K562 (cell line): ENCODE measurements at regions not wholly inside any gene's neighbourhood (a gene's known extent, or its start where the extent isn't known, plus 50 kb on each side); places are given as distances from the start of the nearest gene placed in this dataset.

Experiments used
- ATAC-seq: fragments of 200-7000 bp; cut with Tn5 transposase; 3 replicates; pipeline ENCODE4 v1.9.1; 2020; ENCODE audit warnings: moderate library complexity
- BruUV-seq: library from RNA; stranded (reverse); fragments of 400-500 nt; replicated peaks from 2 replicates; lab custom pipeline; 2021; lab: Mats Ljungman, UMichigan
- CTCF ChIA-PET: fragments of 300-600 bp; formaldehyde crosslinking; extraction: SDS; loops from one replicate; lab custom pipeline; 2021; ENCODE audit warnings: low intra/inter-chr PET ratio; lab: Yijun Ruan, JAX
- POLR2A ChIA-PET: fragments of 300-600, 350-650 bp; sonication (Branson Sonifier 250); formaldehyde crosslinking; extraction: SDS; loops from one replicate; lab custom pipeline; 2021; ENCODE audit warnings: antibody characterized with exemption, inconsistent platforms; lab: Yijun Ruan, JAX
- DNase-seq, 4 experiments: peaks; one replicate each; pipeline versions ENCODE4 v3.0.0 to v3.0.0-alpha.2; 2011 to 2018; ENCODE audit warnings: low spot score in 3 of 4, mixed read lengths in 3 of 4; ENCODE audit errors: extremely low read depth in 1 of 4
- FAIRE-seq: peaks from 2 replicates; lab custom pipeline; 2011; peaks lifted over from hg19 to GRCh38; lab: Jason Lieb, UNC
- H2AFZ ChIP-seq: 2 replicates; pipeline ENCODE4 v1.6.0; 2011; ENCODE audit warnings: low read depth, low read length, control low read depth, inconsistent platforms
- H3K27ac ChIP-seq: fragments of 200-600 bp; 3 replicates; pipeline ENCODE4 v1.8.0; 2011; ENCODE audit warnings: low read depth, mild to moderate bottlenecking, control low read depth, inconsistent platforms, low read length, moderate library complexity, mixed read lengths; ENCODE audit errors: extremely low read depth
- H3K27me3 ChIP-seq, 2 experiments: fragments of 300-600 bp in 1 of 2; 2 replicates in 1 of 2; 3 replicates in 1 of 2; pipeline versions ENCODE4 v1.6.0 to v1.8.0; 2011; ENCODE audit warnings: inconsistent platforms in 2 of 2, low read length in 2 of 2, mild to moderate bottlenecking in 1 of 2, mixed read lengths in 1 of 2, moderate library complexity in 1 of 2; ENCODE audit not compliant: control insufficient read depth in 2 of 2, insufficient read depth in 2 of 2
- H3K36me3 ChIP-seq: fragments of 300-600 bp; 3 replicates; pipeline ENCODE4 v1.8.0; 2011; ENCODE audit warnings: mild to moderate bottlenecking, low read length, inconsistent platforms; ENCODE audit not compliant: control insufficient read depth, insufficient read depth
- H3K4me1 ChIP-seq, 2 experiments: fragments of 200-600 bp in 1 of 2; replicated peaks in 1 of 2; 2 replicates in 1 of 2; 3 replicates in 1 of 2; pipeline versions ENCODE4 v1.5.1 to v1.8.0; 2011; ENCODE audit warnings: inconsistent platforms in 2 of 2, low read length in 2 of 2, mild to moderate bottlenecking in 1 of 2, mixed read lengths in 1 of 2, moderate library complexity in 1 of 2; ENCODE audit not compliant: control insufficient read depth in 2 of 2, insufficient read depth in 2 of 2
- H3K4me2 ChIP-seq: 2 replicates; pipeline ENCODE4 v1.6.1; 2011; ENCODE audit warnings: low read length, control low read depth, inconsistent platforms, mixed read lengths; ENCODE audit not compliant: insufficient read depth
- H3K4me3 ChIP-seq: fragments of 200-600 bp; sonication (generic), shearing (Covaris generic); 2 replicates; pipeline ENCODE4 v1.5.1; 2016; ENCODE audit warnings: control low read depth, inconsistent platforms
- H3K79me2 ChIP-seq: fragments of 200-600 bp; 3 replicates; pipeline ENCODE4 v1.8.0; 2011; ENCODE audit warnings: low read length, inconsistent platforms; ENCODE audit not compliant: control insufficient read depth, insufficient read depth
- H3K9ac ChIP-seq, 2 experiments: 2 replicates each; pipeline versions ENCODE4 v1.6.0 to v1.6.1; 2011; ENCODE audit warnings: low read depth in 2 of 2, low read length in 2 of 2, control low read depth in 1 of 2, inconsistent platforms in 1 of 2, mild to moderate bottlenecking in 1 of 2, mixed read lengths in 1 of 2; ENCODE audit not compliant: insufficient read depth in 1 of 2
- H3K9me1 ChIP-seq: one replicate; pipeline ENCODE4 v1.6.0; 2011; ENCODE audit warnings: inconsistent platforms, mild to moderate bottlenecking, low read length, moderate library complexity; ENCODE audit not compliant: control insufficient read depth, insufficient read depth
- H3K9me3 ChIP-seq: replicated peaks from 2 replicates; pipeline ENCODE4 v1.5.1; 2011; ENCODE audit warnings: low read depth, low read length, inconsistent platforms; ENCODE audit not compliant: control insufficient read depth, insufficient read depth
- H4K20me1 ChIP-seq: replicated peaks from 2 replicates; pipeline ENCODE4 v1.6.1; 2011; ENCODE audit warnings: low read length, inconsistent platforms, mixed read lengths; ENCODE audit not compliant: control insufficient read depth, insufficient read depth
- CAMTA2 ChIP-seq: fragments of 250-450 bp; sonication (Bioruptor Pico); conservative IDR thresholded peaks from 2 replicates; pipeline ENCODE4 v1.5.1; 2022
- GATAD2A ChIP-seq: fragments of 450-650 bp; IDR thresholded peaks from 2 replicates; pipeline ENCODE4 v1.6.1; 2017
- HNRNPUL1 ChIP-seq: fragments of 200-400 bp; formaldehyde crosslinking; IDR thresholded peaks from 2 replicates; pipeline ENCODE4 v1.6.1; 2017; ENCODE audit warnings: low read length
- KLF1 ChIP-seq: fragments of 450-650 bp; IDR thresholded peaks from 2 replicates; pipeline ENCODE4 v1.6.1; 2016; ENCODE audit warnings: missing genetic modification characterization, missing compliant biosample characterization
- MXI1 ChIP-seq: IDR thresholded peaks from 2 replicates; pipeline ENCODE4 v1.6.1; 2011; ENCODE audit warnings: low read depth, mild to moderate bottlenecking, improper control_type of control experiment, low read length
- NKRF ChIP-seq: fragments of 450-650 bp; IDR thresholded peaks from 2 replicates; pipeline ENCODE4 v1.6.1; 2016; ENCODE audit warnings: borderline replicate concordance
- PHF20 ChIP-seq: fragments of 450-650 bp; IDR thresholded peaks from 2 replicates; pipeline ENCODE4 v1.6.1; 2018; ENCODE audit not compliant: partially characterized antibody
- SNRNP70 ChIP-seq: fragments of 200-400 bp; formaldehyde crosslinking; optimal IDR thresholded peaks from 2 replicates; pipeline ENCODE3; 2017; ENCODE audit warnings: low read depth, low read length
- TCF7L2 ChIP-seq: fragments of 150-350 bp; IDR thresholded peaks from 2 replicates; pipeline ENCODE4 v1.6.1; 2016; ENCODE audit warnings: low read depth, mild to moderate bottlenecking, low read length, moderate library complexity
- TEAD2 ChIP-seq: fragments of 450-650 bp; IDR thresholded peaks from 2 replicates; pipeline ENCODE4 v1.6.1; 2016; ENCODE audit warnings: missing genetic modification characterization, control low read depth, missing compliant biosample characterization
- TOE1 ChIP-seq, 2 experiments: fragments of 450-650 bp in 1 of 2; sonication (generic) in 1 of 2; formaldehyde crosslinking in 1 of 2; IDR thresholded peaks; 2 replicates each; pipeline versions ENCODE4 v1.7.1 to v1.8.0; 2016 to 2022; ENCODE audit warnings: borderline replicate concordance in 2 of 2, mild to moderate bottlenecking in 2 of 2, antibody characterized with exemption in 1 of 2, inconsistent platforms in 1 of 2, low read depth in 1 of 2, missing genetic modification reagents in 1 of 2, moderate library complexity in 1 of 2
- ZNF75A ChIP-seq: fragments of 450-650 bp; formaldehyde crosslinking; IDR thresholded peaks from 2 replicates; pipeline ENCODE4 v1.4.0; 2020; ENCODE audit warnings: mild to moderate bottlenecking
- WGBS: fragments of 100-300 bp; shearing (Covaris generic); methylation state at CpG from one replicate; pipeline ENCODE4 v1.1.6; 2016; ENCODE audit warnings: low coverage, mixed read lengths; ENCODE audit not compliant: insufficient coverage; ENCODE audit errors: missing lambda C conversion rate; 5-methylcytosine and 5-hydroxymethylcytosine counted together
- in situ Hi-C: fragments of 300-500 bp; cut with MboI; formaldehyde crosslinking; loops from 4 replicates; pipeline ENCODE4 v1.15.0; 2018; ENCODE audit warnings: inconsistent platforms, mixed read lengths
- intact Hi-C: fragments of 100-400 bp; cut with micrococcal nuclease; formaldehyde crosslinking; loops from 2 replicates; pipeline ENCODE4 v1.14.2; 2022
- TF ChIP-seq, protein P1 (sequence below): fragments of 250-450 bp; sonication (Bioruptor Pico); IDR thresholded peaks from 2 replicates; pipeline ENCODE4 v1.4.0; 2020; ENCODE audit warnings: mild to moderate bottlenecking, moderate library complexity, borderline replicate concordance
- TF ChIP-seq, protein P2 (sequence below): fragments of 250-450 bp; sonication (Bioruptor Pico); IDR thresholded peaks from 2 replicates; pipeline ENCODE4 v1.4.0; 2020

DNA sequence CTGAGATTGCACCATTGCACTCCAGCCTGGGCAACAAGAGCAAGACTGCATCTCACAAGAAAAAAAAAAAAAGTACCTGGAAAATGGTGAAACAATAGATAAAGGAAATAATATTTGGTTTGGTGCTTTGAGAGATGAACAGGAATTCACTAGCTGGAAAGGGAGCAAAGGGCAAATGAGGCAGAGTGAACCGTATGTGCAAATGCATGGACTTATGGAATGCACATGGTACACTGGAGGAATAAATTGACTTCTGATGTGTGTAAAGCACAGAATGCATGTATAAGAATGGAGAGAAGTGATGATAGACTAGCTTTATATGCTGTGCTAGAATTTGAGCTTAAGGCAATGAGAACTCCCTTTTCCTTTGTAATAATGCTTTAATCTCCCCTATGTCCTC lies 413.3 kb downstream of the SPRY1 start:
- ChIA-PET POLR2A (no interaction called here), CTCF (no interaction called here)
- no peak overlapping the region for H2AFZ ChIP-seq
- H3K4me1 ChIP-seq: no peaks in the 10 kb centered on the region
- no peak overlapping the region for H3K4me3 ChIP-seq
- H3K79me2 ChIP-seq: no peaks in the 10 kb centered on the region
- intact Hi-C loops: no loop called here
- no peak overlapping the region for H3K9ac ChIP-seq
- H3K9me1 ChIP-seq: no peaks in the 10 kb centered on the region
- FAIRE-seq: no peak
- WGBS: 0% methylated on average over 1 of the region's 1 CpG
- no peaks in the 10 kb centered on the region for H3K27me3 ChIP-seq
- H3K27ac ChIP-seq: no peak overlapping the region
- in situ Hi-C loops: no loop called here
- no peak overlapping the region for H3K4me2 ChIP-seq
- H4K20me1 ChIP-seq: no peaks in the 10 kb centered on the region
- H3K9me3 ChIP-seq: no peaks in the 10 kb centered on the region
- no peaks in the 10 kb centered on the region for H3K36me3 ChIP-seq
- ATAC-seq: no peak
- BruUV-seq: no TSS peak
- no peak for DNase-seq
- TF ChIP-seq TEAD2 (no peak), GATAD2A (no peak), TCF7L2 (no peak), MXI1 (no peak), HNRNPUL1 (no peak), SNRNP70 (no peak), PHF20 (no peak), KLF1 (tag) (no peak), ZNF75A (no peak), CAMTA2 (CRISPR knock-in tag) (no peak), NKRF (no peak), TOE1 (IDR thresholded peaks at IDR 0.05; ENCODE audit: borderline replicate concordance) (no peak), TOE1 (CRISPR knock-in tag; IDR thresholded peaks at IDR 0.05; ENCODE audit: borderline replicate concordance, low read depth) (no peak)
- TF ChIP-seq, protein P1, sequence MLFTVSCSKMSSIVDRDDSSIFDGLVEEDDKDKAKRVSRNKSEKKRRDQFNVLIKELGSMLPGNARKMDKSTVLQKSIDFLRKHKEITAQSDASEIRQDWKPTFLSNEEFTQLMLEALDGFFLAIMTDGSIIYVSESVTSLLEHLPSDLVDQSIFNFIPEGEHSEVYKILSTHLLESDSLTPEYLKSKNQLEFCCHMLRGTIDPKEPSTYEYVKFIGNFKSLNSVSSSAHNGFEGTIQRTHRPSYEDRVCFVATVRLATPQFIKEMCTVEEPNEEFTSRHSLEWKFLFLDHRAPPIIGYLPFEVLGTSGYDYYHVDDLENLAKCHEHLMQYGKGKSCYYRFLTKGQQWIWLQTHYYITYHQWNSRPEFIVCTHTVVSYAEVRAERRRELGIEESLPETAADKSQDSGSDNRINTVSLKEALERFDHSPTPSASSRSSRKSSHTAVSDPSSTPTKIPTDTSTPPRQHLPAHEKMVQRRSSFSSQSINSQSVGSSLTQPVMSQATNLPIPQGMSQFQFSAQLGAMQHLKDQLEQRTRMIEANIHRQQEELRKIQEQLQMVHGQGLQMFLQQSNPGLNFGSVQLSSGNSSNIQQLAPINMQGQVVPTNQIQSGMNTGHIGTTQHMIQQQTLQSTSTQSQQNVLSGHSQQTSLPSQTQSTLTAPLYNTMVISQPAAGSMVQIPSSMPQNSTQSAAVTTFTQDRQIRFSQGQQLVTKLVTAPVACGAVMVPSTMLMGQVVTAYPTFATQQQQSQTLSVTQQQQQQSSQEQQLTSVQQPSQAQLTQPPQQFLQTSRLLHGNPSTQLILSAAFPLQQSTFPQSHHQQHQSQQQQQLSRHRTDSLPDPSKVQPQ (CRISPR knock-in tag): no peak
- TF ChIP-seq, protein P2, sequence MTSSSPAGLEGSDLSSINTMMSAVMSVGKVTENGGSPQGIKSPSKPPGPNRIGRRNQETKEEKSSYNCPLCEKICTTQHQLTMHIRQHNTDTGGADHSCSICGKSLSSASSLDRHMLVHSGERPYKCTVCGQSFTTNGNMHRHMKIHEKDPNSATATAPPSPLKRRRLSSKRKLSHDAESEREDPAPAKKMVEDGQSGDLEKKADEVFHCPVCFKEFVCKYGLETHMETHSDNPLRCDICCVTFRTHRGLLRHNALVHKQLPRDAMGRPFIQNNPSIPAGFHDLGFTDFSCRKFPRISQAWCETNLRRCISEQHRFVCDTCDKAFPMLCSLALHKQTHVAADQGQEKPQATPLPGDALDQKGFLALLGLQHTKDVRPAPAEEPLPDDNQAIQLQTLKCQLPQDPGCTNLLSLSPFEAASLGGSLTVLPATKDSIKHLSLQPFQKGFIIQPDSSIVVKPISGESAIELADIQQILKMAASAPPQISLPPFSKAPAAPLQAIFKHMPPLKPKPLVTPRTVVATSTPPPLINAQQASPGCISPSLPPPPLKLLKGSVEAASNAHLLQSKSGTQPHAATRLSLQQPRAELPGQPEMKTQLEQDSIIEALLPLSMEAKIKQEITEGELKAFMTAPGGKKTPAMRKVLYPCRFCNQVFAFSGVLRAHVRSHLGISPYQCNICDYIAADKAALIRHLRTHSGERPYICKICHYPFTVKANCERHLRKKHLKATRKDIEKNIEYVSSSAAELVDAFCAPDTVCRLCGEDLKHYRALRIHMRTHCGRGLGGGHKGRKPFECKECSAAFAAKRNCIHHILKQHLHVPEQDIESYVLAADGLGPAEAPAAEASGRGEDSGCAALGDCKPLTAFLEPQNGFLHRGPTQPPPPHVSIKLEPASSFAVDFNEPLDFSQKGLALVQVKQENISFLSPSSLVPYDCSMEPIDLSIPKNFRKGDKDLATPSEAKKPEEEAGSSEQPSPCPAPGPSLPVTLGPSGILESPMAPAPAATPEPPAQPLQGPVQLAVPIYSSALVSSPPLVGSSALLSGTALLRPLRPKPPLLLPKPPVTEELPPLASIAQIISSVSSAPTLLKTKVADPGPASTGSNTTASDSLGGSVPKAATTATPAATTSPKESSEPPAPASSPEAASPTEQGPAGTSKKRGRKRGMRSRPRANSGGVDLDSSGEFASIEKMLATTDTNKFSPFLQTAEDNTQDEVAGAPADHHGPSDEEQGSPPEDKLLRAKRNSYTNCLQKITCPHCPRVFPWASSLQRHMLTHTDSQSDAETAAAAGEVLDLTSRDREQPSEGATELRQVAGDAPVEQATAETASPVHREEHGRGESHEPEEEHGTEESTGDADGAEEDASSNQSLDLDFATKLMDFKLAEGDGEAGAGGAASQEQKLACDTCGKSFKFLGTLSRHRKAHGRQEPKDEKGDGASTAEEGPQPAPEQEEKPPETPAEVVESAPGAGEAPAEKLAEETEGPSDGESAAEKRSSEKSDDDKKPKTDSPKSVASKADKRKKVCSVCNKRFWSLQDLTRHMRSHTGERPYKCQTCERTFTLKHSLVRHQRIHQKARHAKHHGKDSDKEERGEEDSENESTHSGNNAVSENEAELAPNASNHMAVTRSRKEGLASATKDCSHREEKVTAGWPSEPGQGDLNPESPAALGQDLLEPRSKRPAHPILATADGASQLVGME (CRISPR knock-in tag): no peak
